ENCODE measurements at regions not wholly inside any gene's neighbourhood (a gene's known extent, or its start where the extent isn't known, plus 50 kb on each side); places are given as distances from the start of the nearest gene placed in this dataset.

DNA sequence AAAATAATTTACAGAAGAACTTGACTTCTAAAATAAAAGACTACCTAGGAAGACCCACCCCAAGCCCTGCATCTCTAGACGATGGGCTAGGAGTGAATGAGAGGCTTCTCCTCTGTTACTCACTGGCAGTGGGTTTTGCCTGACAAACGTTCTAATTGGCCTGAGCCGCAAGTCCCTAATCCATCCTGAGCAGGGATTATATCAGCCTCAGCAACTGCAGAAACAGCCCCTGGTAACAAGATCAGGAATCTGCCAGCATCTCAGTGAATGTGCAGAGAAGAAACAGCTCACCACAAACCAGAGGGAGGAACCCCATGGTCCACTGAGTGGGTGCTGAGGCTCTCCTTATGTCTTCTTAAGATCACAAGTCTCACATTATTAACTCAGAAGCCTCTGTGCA lies 240.6 kb downstream of the BRINP2 start:
- no peak overlapping the region for H2AK5ac ChIP-seq (ENCODE audit: low read depth, low read length)
- CTCF ChIA-PET = no interaction called here
- no peak for DNase-seq

More for the DNA sequence above, 240.6 kb downstream of the BRINP2 start:
- Histone ChIP-seq H3K4ac (ENCODE audit: low read depth, low read length) (no peak overlapping the region), H3K4me2 (ENCODE audit: low read depth, low read length) (no peak overlapping the region), H3K4me3 (ENCODE audit: insufficient read depth, low read depth, low read length) (no peak overlapping the region), H3K4me1 (ENCODE audit: control insufficient read depth, insufficient read depth, low read length) (no peaks in the 10 kb centered on the region), H3K27me3 (ENCODE audit: control insufficient read depth, insufficient read depth, low read length) (no peaks in the 10 kb centered on the region), H3K14ac (replicated peaks; ENCODE audit: low read depth, low read length) (no peak overlapping the region), H3K27ac (ENCODE audit: insufficient read depth, low read length) (no peak overlapping the region), H3K9ac (ENCODE audit: low read depth, low read length) (no peak overlapping the region), H3K23ac (ENCODE audit: low read depth, low read length) (no peak overlapping the region), H3K36me3 (ENCODE audit: control insufficient read depth, insufficient read depth, low read length) (no peaks in the 10 kb centered on the region), H2BK120ac (ENCODE audit: low read depth, low read length) (no peak overlapping the region), H4K8ac (ENCODE audit: low read depth in 2 of 2, low read length in 2 of 2) (no peak overlapping the region), H4K20me1 (ENCODE audit: insufficient read depth, low read length) (no peaks in the 10 kb centered on the region), H3K79me1 (ENCODE audit: low read depth in 1 of 2, low read length in 2 of 2) (no peaks in the 10 kb centered on the region), H3K56ac (ENCODE audit: extremely low read depth, insufficient read depth, low read length) (no peak overlapping the region), H3K9me1 (ENCODE audit: insufficient read depth, low read length) (no peaks in the 10 kb centered on the region), H2BK15ac (ENCODE audit: low read depth, low read length) (no peak overlapping the region), H3K18ac (ENCODE audit: low read depth, low read length) (no peak overlapping the region), H4K5ac (ENCODE audit: low read depth, low read length) (no peak overlapping the region), H2BK20ac (ENCODE audit: low read depth, low read length) (no peak overlapping the region), H2AK9ac (replicated peaks; ENCODE audit: low read depth, low read length, poor library complexity) (no peak overlapping the region), H2AFZ (replicated peaks; ENCODE audit: low read length, poor library complexity) (no peak overlapping the region), H2BK5ac (ENCODE audit: low read depth, low read length, poor library complexity, severe bottlenecking) (no peak overlapping the region), H4K91ac (ENCODE audit: insufficient read depth, low read depth, low read length) (no peak overlapping the region), H3K9me3 (ENCODE audit: control insufficient read depth, insufficient read depth, low read length) (no peaks in the 10 kb centered on the region)
- TF ChIP-seq RFX5 (IDR thresholded peaks at IDR 0.05; ENCODE audit: low read depth, low read length) = no peak
- no peak for TF ChIP-seq MAZ (IDR thresholded peaks at IDR 0.05; ENCODE audit: borderline replicate concordance, low read depth, low read length)
- TF ChIP-seq NFE2L2 (IDR thresholded peaks at IDR 0.05; ENCODE audit: low read depth, low read length) = no peak
- no peak for TF ChIP-seq POLR2A (IDR thresholded peaks at IDR 0.05; ENCODE audit: low read depth, low read length)
- TF ChIP-seq MXI1 (IDR thresholded peaks at IDR 0.05; ENCODE audit: borderline replicate concordance, low read depth, low read length) = no peak
- no peak for TF ChIP-seq MAFK (IDR thresholded peaks at IDR 0.05; ENCODE audit: low read depth, low read length)
- TF ChIP-seq, protein P1, sequence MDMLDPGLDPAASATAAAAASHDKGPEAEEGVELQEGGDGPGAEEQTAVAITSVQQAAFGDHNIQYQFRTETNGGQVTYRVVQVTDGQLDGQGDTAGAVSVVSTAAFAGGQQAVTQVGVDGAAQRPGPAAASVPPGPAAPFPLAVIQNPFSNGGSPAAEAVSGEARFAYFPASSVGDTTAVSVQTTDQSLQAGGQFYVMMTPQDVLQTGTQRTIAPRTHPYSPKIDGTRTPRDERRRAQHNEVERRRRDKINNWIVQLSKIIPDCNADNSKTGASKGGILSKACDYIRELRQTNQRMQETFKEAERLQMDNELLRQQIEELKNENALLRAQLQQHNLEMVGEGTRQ (IDR thresholded peaks at IDR 0.05; ENCODE audit: low read depth, low read length) = no peak
- TF ChIP-seq, protein P2, sequence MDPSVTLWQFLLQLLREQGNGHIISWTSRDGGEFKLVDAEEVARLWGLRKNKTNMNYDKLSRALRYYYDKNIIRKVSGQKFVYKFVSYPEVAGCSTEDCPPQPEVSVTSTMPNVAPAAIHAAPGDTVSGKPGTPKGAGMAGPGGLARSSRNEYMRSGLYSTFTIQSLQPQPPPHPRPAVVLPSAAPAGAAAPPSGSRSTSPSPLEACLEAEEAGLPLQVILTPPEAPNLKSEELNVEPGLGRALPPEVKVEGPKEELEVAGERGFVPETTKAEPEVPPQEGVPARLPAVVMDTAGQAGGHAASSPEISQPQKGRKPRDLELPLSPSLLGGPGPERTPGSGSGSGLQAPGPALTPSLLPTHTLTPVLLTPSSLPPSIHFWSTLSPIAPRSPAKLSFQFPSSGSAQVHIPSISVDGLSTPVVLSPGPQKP (IDR thresholded peaks at IDR 0.05; ENCODE audit: borderline replicate concordance, low read depth, low read length) = no peak
- TF ChIP-seq CHD1 (IDR thresholded peaks at IDR 0.05; ENCODE audit: low read depth, low read length) = no peak
- ATAC-seq (ENCODE audit: low read depth) = no peak
- in situ Hi-C loops (cut with MboI; ENCODE audit: low sequenced_read_pairs) (no loop called here), intact Hi-C loops (cut with micrococcal nuclease) (no loop called here), dilution Hi-C loops (cut with HindIII; ENCODE audit: low sequenced_read_pairs, unreplicated experiment) (no loop called here)
- no TSS peak for BruUV-seq (replicated peaks)
- POLR2A ChIA-PET (ENCODE audit: unreplicated experiment) = no interaction called here
- no CpG with 5 or more reads among the region's 3 CpGs for WGBS, 2 experiments (ENCODE audit: extremely low coverage in 2 of 2, insufficient read length in 1 of 2)
